Skeletal muscle tissue (tissue), 3 donors: ENCODE measurements at regions not wholly inside any gene's neighbourhood (a gene's known extent, or its start where the extent isn't known, plus 50 kb on each side); places are given as distances from the start of the nearest gene placed in this dataset.

Experiments used
- H3K27ac ChIP-seq: one replicate; pipeline ENCODE4 v1.7.0; 2013; ENCODE audit warnings: mild to moderate bottlenecking, low read depth, low read length, inconsistent platforms
- H3K27me3 ChIP-seq, 3 donors: one replicate each; pipeline ENCODE4 v1.7.0; 2013; ENCODE audit warnings: low read length in 3 of 3; ENCODE audit not compliant: control insufficient read depth in 3 of 3, insufficient read depth in 3 of 3
- H3K36me3 ChIP-seq, 3 donors: one replicate each; pipeline ENCODE4 v1.7.0; 2013; ENCODE audit warnings: low read length in 3 of 3; ENCODE audit not compliant: control insufficient read depth in 3 of 3, insufficient read depth in 3 of 3
- H3K4me1 ChIP-seq, 3 donors: one replicate each; pipeline ENCODE4 v1.7.0; 2013; ENCODE audit warnings: low read length in 3 of 3, mild to moderate bottlenecking in 3 of 3; ENCODE audit not compliant: control insufficient read depth in 3 of 3, insufficient read depth in 3 of 3
- H3K4me3 ChIP-seq, 3 donors: one replicate each; pipeline ENCODE4 v1.7.0; 2013; ENCODE audit warnings: low read length in 3 of 3
- H3K9ac ChIP-seq, 3 donors: one replicate each; pipeline ENCODE4 v1.7.0; 2013; ENCODE audit warnings: low read length in 3 of 3, mild to moderate bottlenecking in 3 of 3, moderate library complexity in 2 of 3, low read depth in 1 of 3
- H3K9me3 ChIP-seq, 3 donors: one replicate each; pipeline ENCODE4 v1.7.0; 2013; ENCODE audit warnings: low read length in 3 of 3; ENCODE audit not compliant: control insufficient read depth in 3 of 3
- donor health status: Osteomylitis.

GRCh38 chr4:66640233-66640990 is 904.9 kb downstream of the CENPC start:
- Histone ChIP-seq H3K4me1 (no peaks in the 10 kb centered on the region), H3K9ac (no peak overlapping the region), H3K4me3 (no peak overlapping the region), H3K27ac (no peak overlapping the region), H3K9me3 (no peaks in the 10 kb centered on the region), H3K27me3 (no peaks in the 10 kb centered on the region), H3K36me3 (no peaks in the 10 kb centered on the region)

- Histone ChIP-seq H3K4me3 (no peak overlapping the region), H3K9me3 (no peaks in the 10 kb centered on the region), H3K27ac (no peak overlapping the region), H3K36me3 (no peaks in the 10 kb centered on the region), H3K4me1 (no peaks in the 10 kb centered on the region), H3K27me3 (no peaks in the 10 kb centered on the region), H3K9ac (no peak overlapping the region)
Measured at GRCh38 chr4:66639361-66639760, 905.9 kb downstream of the CENPC start.

GRCh38 chr4:66636349-66636748 is 909.0 kb downstream of the CENPC start:
- Histone ChIP-seq H3K9me3 (no peaks in the 10 kb centered on the region), H3K9ac (no peak overlapping the region), H3K4me3 (no peak overlapping the region), H3K27ac (no peak overlapping the region), H3K4me1 (no peaks in the 10 kb centered on the region), H3K36me3 (no peaks in the 10 kb centered on the region), H3K27me3 (no peaks in the 10 kb centered on the region)

- no peaks in the 10 kb centered on the region for H3K27me3 ChIP-seq
- H3K9ac ChIP-seq = no peak overlapping the region
Measured at GRCh38 chr4:66633477-66633876, 911.8 kb downstream of the CENPC start.

GRCh38 chr4:66629927-66630326 is 915.4 kb downstream of the CENPC start:
- H3K4me1 ChIP-seq = no peaks in the 10 kb centered on the region
- H3K36me3 ChIP-seq = no peaks in the 10 kb centered on the region
- H3K27me3 ChIP-seq = no peaks in the 10 kb centered on the region
- H3K27ac ChIP-seq = no peak overlapping the region
- no peak overlapping the region for H3K9ac ChIP-seq
- no peak overlapping the region for H3K4me3 ChIP-seq
- no peaks in the 10 kb centered on the region for H3K9me3 ChIP-seq

More at GRCh38 chr4:66633477-66633876, 911.8 kb downstream of the CENPC start:
- no peaks in the 10 kb centered on the region for H3K9me3 ChIP-seq
- no peak overlapping the region for H3K4me3 ChIP-seq
- H3K4me1 ChIP-seq = no peaks in the 10 kb centered on the region
- no peak overlapping the region for H3K27ac ChIP-seq
- no peaks in the 10 kb centered on the region for H3K36me3 ChIP-seq

- no peak overlapping the region for H3K9ac ChIP-seq
- H3K27me3 ChIP-seq = no peaks in the 10 kb centered on the region
- no peak overlapping the region for H3K4me3 ChIP-seq
- no peak overlapping the region for H3K27ac ChIP-seq
- H3K4me1 ChIP-seq = no peaks in the 10 kb centered on the region
- no peaks in the 10 kb centered on the region for H3K36me3 ChIP-seq
- H3K9me3 ChIP-seq = peaks cover 0 to 3% (median 0%) of the 10 kb centered on the region in 3 donors
Measured at GRCh38 chr4:66628146-66628545, 917.2 kb downstream of the CENPC start.

GRCh38 chr4:66625480-66625879 is 919.8 kb downstream of the CENPC start:
- no peak overlapping the region for H3K9ac ChIP-seq
- H3K4me3 ChIP-seq = no peak overlapping the region
- no peaks in the 10 kb centered on the region for H3K36me3 ChIP-seq
- H3K4me1 ChIP-seq = no peaks in the 10 kb centered on the region
- H3K27ac ChIP-seq = no peak overlapping the region
- peaks cover 0 to 3% (median 0%) of the 10 kb centered on the region in 3 donors for H3K9me3 ChIP-seq
- no peaks in the 10 kb centered on the region for H3K27me3 ChIP-seq

- Histone ChIP-seq H3K36me3 (no peaks in the 10 kb centered on the region), H3K9me3 (no peaks in the 10 kb centered on the region), H3K27ac (no peak overlapping the region), H3K4me1 (no peaks in the 10 kb centered on the region), H3K27me3 (no peaks in the 10 kb centered on the region), H3K4me3 (no peak overlapping the region), H3K9ac (no peak overlapping the region)
Measured at GRCh38 chr4:66613591-66613990, 931.7 kb downstream of the CENPC start.

- Histone ChIP-seq H3K4me3 (no peak overlapping the region), H3K4me1 (no peaks in the 10 kb centered on the region), H3K9ac (no peak overlapping the region), H3K27ac (no peak overlapping the region), H3K9me3 (no peaks in the 10 kb centered on the region), H3K27me3 (no peaks in the 10 kb centered on the region), H3K36me3 (no peaks in the 10 kb centered on the region)
Measured at GRCh38 chr4:66609014-66609413, 936.3 kb downstream of the CENPC start.

GRCh38 chr4:66606908-66607307 is 936.6 kb upstream of the EPHA5 start:
- Histone ChIP-seq H3K4me3 (no peak overlapping the region), H3K4me1 (no peaks in the 10 kb centered on the region), H3K9ac (no peak overlapping the region), H3K27me3 (no peaks in the 10 kb centered on the region), H3K27ac (no peak overlapping the region), H3K36me3 (no peaks in the 10 kb centered on the region), H3K9me3 (no peaks in the 10 kb centered on the region)
